DMS 273 (cell line): ENCODE measurements at regions not wholly inside any gene's neighbourhood (a gene's known extent, or its start where the extent isn't known, plus 50 kb on each side); places are given as distances from the start of the nearest gene placed in this dataset.

Experiments used
- DNase-seq: peaks from one replicate; lab custom pipeline; 2025; ENCODE audit not compliant: unreplicated experiment; lab: John Stamatoyannopoulos, UW

DNA sequence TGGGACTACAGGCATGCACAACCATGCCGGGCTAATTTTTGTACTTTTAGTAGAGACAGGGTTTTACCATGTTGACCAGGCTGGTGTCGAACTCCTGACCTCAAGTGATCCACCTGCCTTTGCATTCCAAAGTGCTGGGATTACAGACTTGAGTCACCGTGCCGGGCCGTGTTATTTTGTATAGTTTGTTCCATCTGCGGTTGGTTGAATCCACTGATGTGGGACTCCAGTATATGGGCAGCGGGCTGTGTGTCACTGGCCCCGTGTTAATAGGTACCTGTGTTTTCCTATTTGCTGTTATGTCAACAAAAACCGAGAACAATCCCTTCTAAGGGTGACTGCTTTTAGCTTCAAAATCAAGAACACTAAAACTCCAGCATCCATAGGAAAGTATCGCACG, 297.6 kb upstream of the PITRM1 start:
- DNase-seq = no peak

DNA sequence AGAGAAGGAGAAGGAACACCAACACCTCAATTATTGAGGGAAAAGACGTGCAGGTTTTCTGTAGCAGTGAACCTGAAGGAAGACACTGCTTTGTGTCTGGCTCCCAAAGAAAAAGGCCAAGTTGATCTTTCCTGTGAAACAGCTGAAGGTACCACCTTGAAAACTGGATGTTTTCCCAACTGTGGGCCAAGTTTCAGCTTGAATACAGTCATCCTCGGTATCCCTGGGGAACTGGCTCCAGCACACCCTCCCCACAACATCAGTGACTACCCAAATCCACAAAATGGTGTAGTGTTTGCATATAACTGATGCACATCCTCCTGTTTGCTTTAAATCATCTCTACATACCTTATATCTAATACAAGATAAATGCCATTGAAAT, 297.0 kb upstream of the PITRM1 start:
- no peak for DNase-seq

DNA sequence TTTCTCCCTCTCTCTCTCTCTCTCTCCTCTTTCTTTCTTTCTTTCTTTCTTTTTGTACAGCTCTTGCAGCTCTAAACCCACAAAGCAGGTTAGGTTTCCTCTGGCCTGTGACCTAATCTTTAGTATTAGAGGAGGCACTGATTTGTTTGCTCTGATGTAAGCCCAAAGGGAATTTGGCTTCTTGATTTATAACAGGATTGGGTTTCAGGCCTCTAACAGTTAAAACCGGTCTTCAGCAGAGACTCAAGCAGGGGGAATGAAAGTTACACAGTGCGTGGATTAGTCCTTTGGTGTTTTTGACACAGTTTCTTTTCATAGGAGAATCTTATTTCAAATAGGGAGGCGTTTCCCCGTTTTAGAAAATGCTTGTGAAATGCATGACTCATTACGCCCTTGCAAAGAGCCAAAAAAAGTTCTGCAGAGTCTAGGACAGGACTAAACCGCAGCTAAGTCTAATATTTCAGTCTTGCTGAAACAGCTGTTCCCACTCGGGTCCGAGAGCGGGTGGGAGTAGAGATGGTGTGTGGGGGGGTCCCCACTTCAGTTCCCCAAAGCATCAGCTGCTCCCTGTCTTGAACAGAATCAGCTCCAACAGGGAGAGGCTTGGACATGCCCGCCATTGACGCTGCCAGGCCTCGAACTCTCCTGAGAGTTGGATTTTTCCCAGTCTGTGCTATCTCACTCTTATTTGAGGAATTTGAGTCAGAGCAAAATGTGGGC, 296.5 kb upstream of the PITRM1 start:
- DNase-seq = no peak

DNA sequence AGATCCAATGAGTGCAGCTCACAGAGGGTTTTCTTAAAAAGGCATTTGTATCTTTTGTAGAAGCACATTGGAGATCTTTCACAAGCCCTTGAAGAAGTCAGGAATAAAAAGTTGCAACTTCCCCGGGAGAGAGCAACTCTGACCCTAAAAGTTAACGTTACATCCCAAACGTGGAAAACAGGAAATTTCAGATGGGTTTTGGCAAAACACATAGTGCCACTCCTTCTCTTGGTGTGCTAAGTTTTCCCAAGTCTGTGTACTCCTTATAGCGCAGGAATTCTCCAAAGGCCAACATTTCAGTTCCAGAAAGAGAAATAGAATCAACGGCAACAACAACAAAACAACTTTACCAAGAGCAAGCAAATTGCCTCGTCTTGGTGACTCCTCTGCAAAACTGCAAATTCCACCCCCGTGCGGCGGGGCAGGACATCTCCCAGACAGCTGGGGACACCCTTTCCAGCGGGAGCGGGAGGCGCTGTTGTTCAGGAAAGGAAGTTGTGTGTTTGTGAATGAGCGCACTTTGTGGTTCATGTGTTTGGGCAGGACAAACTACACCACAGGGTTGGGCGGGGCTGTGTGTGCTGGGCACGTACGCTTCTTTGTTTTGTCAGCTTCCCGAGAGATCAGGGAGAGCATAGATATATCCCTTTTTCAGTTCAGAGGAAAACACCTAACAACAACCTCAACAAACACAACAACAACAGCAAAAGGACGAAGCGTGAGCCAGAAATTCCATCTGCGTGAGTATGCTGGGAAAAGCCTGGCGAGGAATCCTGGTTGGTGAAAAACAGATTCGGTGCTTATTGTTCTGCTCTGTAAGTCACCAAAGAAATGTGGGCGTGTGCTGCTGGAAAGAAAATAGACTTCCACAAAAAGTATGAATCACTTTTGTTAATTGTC, 294.7 kb upstream of the PITRM1 start:
- DNase-seq = no peak

DNA sequence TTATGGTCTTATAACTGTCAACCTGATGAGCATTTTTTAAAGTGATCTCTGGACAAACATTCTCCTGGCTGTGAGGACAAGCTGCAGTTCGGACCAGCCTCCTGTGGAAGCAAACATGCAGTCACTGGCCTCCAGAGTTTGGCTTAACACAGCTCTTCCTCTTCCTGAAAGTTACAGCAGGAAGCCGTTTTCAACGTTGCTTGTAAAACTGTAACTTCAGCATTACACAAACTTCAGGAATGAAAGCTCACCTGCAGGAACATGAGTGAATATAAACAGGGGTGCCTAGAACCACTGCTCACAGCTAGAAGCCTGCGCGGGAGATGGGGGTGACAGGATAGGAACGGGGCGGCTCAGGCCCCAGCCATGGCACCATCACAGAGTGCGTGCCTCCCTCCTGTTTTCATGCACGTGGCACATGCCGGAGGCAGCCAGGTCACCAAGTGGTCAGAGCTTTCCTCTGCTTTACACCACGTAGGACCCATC, 292.9 kb upstream of the PITRM1 start:
- no peak for DNase-seq

- no peak for DNase-seq
These were observed 292.3 kb upstream of the PITRM1 start for GRCh38 chr10:3464760-3465405.

DNA sequence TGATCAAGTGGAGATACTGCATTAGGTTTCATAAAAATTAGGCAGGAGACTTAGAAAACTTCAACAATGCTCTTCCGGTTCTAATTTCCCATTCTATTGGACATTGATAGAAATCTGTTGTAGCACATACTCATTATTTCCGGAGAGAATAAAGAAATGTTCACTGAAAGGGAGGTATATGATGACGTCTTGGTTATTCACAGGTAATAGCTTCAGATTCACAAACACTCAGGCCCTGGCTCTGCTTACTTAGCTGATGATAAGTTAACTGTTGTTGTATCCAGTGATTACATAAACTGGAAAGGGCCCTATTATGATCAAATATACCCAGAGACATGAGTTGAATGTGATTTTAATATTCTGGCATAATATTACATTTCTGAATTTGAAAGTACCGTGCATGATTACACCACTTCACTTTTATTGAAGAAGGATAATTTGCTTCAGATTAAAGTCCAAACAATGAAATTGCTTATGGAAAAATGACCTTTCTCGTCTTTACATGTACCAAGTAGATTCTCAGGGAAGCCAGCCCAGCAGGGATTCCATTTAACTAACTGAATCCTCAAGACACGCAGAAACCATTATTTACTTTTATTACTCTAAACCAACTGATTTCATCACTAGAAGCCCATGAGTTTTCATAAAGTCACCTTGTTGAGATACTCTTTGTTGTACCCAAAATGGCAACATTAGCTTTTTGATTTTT, 288.0 kb upstream of the PITRM1 start:
- no peak for DNase-seq

DNA sequence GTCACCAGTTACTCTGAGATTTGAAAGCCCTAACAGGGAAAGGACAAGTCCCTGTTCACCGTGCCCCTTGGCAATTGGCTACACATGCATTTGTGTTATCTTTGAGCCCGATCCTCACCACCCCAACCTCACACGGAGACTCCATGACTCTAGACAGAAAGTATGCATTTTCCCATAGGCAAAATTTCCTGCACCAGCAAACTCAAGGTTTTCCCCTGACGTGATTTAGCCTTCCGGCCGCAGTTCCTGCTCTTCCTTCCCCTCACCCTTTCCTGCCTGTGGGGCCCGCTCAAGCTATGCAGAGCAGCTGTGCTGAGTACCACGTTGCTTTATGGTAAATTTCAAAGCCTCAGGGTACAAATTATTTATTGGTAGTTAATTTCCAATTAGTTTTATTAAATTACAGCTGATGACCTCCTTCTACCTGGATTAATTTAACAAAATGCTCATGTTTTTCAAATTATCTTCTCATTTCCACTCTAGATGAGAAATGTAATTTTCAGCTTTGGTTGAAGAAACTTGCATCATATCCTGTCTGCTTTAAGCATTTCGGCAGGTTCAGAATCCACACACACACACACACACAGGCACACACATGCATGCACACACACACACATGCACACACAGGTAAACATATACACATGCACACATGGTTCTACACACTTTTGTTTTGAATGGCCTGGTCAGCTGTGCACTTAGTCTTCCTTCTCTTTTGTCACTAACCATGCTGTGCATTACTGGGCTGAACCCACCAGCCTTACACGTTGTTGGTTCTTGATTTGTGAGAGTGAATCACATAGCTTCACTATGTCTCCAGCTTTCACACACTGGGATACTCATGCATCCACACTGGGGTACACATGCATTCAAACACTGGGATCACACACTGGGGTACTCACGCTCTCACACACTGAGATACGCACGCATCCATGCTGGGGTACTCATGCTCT, 283.1 kb upstream of the PITRM1 start:
- DNase-seq = no peak

DNA sequence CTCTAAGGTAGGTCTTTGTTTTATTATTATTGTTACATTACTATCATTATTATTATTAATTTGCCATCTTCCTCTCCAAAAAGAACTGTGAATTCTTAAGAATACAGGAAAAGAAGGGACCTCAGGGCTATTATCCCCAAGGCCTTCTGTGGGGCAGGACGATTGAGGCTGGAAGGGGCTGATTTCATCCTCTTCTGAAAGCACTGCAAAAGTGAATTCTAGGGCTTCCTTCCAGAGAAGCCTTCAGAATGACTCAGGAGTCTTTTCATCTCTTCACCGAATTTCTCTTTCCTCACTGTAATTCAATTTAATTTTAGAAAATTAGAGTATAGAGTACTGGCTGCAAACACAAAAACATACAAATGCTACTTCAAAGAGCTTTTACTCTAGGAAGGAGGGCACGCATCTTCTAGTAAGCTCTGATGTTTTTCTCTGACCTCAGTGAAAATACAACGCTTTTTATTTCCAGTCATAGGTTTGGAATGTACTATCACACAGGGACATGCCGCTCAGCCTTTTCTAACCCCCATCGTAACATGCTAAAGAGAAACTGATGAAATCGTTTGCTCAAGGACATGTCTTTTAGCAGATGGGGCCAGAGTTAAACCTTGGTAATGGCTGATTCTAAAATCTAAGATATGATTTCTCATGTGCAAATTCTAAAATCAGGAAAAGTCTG, 280.2 kb upstream of the PITRM1 start:
- no peak for DNase-seq

GRCh38 chr10:3452173-3452626, 279.6 kb upstream of the PITRM1 start:
- DNase-seq = no peak

GRCh38 chr10:3451516-3452172, 279.1 kb upstream of the PITRM1 start:
- DNase-seq = no peak

GRCh38 chr10:3446221-3446620, 273.6 kb upstream of the PITRM1 start:
- DNase-seq = no peak

DNA sequence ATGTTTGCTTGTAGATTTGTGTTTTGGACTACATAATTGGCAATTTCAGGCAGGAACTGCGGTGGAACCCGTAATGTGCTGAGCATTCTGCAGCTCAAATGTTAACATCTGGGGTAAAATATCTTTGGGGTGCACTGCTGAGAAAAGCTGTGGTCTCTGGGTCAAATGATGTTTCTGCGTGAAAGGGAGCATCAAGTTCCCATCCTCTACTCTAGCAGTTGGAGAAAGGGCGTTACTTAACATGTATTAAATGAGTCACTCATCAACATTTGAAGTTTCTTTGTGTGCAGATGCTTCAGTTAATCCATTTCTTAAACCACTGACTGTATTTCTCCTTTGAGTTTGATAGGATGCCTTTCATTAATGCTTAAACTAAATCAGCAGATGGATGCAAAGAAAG, 273.1 kb upstream of the PITRM1 start:
- no peak for DNase-seq

DNA sequence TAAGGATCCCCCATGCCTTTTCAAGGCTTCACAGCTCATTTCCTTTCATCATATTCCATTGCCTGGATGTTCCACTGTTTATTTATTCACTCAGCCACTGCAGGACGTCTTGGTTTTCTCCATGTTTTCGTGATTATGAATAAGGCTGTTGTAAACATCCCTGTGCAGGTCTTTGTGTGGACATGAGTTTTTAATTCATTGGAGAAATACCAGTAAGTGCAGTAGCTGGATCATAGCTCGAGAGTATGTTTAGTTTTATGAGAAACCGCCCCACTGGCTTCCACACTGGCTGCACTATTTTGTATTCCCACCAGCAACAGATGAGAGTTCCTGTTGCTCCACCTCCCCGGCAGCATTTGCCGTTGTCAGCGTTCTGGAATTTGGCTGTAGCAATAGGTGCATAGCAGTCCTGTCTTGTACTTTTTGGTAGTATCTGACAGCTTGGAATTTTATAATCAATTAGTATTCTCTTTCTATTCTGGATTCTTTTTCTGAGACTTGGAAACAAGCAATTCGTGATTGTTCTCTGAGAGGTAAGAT, 269.9 kb upstream of the PITRM1 start:
- DNase-seq = no peak

GRCh38 chr10:3439183-3439582, 266.6 kb upstream of the PITRM1 start:
- no peak for DNase-seq

- DNase-seq = no peak
These were observed 266.0 kb upstream of the PITRM1 start for GRCh38 chr10:3438606-3439005.

DNA sequence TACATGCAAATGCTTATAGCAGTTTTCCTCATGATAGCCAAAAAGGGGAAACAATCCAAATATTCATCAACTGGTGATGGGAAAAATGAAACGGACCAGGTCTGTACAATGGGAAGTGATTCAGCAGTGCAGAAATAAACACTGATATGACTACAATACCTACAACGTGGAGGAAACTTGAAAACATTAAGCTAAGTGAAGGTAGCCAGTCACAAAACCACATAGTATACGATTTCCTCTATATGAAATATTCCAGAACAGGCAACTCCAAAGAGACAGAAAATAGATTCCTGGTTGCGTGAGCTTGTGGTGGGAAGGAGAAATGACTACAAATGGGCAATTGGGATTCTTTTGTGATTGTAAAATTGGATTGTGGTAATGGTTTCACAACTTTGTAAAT, 263.1 kb upstream of the PITRM1 start:
- no peak for DNase-seq

- no peak for DNase-seq
These were observed 261.4 kb upstream of the PITRM1 start for GRCh38 chr10:3433988-3434387.

- no peak for DNase-seq
These were observed 260.5 kb upstream of the PITRM1 start for GRCh38 chr10:3433131-3433530.
